Keratinocyte (primary cell): ENCODE measurements at regions not wholly inside any gene's neighbourhood (a gene's known extent, or its start where the extent isn't known, plus 50 kb on each side); places are given as distances from the start of the nearest gene placed in this dataset.

Experiments
- DNase-seq: peaks from one replicate; pipeline ENCODE4 v3.0.0-alpha.2; 2011; ENCODE audit warnings: low read depth, missing footprints, low spot score
- FAIRE-seq: peaks from 2 replicates; lab custom pipeline; 2011; peaks lifted over from hg19 to GRCh38; lab: Jason Lieb, UNC
- H2AFZ ChIP-seq: 2 replicates; pipeline ENCODE4 v1.6.0; 2012; ENCODE audit warnings: low read length, control low read depth, inconsistent platforms; ENCODE audit not compliant: control insufficient read depth
- H3K27ac ChIP-seq: 2 replicates; pipeline ENCODE4 v1.5.1; 2011; ENCODE audit warnings: low read length; ENCODE audit not compliant: control insufficient read depth, insufficient read depth
- H3K27me3 ChIP-seq: 3 replicates; pipeline ENCODE4 v1.6.0; 2011; ENCODE audit warnings: low read length; ENCODE audit not compliant: control insufficient read depth, insufficient read depth; ENCODE audit errors: extremely low read depth
- H3K36me3 ChIP-seq, 2 experiments: 2 replicates in 1 of 2; 3 replicates in 1 of 2; pipeline ENCODE4 v1.5.1; 2011; ENCODE audit warnings: low read length in 2 of 2, mild to moderate bottlenecking in 1 of 2; ENCODE audit not compliant: control insufficient read depth in 2 of 2, insufficient read depth in 2 of 2; ENCODE audit errors: extremely low read depth in 1 of 2
- H3K4me1 ChIP-seq: 3 replicates; pipeline ENCODE4 v1.5.1; 2011; ENCODE audit warnings: low read length; ENCODE audit not compliant: control insufficient read depth, insufficient read depth; ENCODE audit errors: extremely low read depth
- H3K4me2 ChIP-seq: 3 replicates; pipeline ENCODE4 v1.6.0; 2011; ENCODE audit warnings: low read depth, low read length; ENCODE audit not compliant: control insufficient read depth, insufficient read depth; ENCODE audit errors: extremely low read depth
- H3K4me3 ChIP-seq, 3 experiments: fragments of 200-600 bp in 1 of 3; sonication (generic) in 1 of 3; 2 replicates in 2 of 3; 3 replicates in 1 of 3; pipeline ENCODE4 v1.5.1; 2011 to 2016; ENCODE audit warnings: low read length in 3 of 3, mild to moderate bottlenecking in 3 of 3, control low read depth in 2 of 3, inconsistent platforms in 1 of 3, low read depth in 1 of 3, mixed read lengths in 1 of 3, mixed run types in 1 of 3, moderate library complexity in 1 of 3; ENCODE audit not compliant: control insufficient read depth in 2 of 3, insufficient read depth in 2 of 3; ENCODE audit errors: extremely low read depth in 1 of 3
- H3K79me2 ChIP-seq: 2 replicates; pipeline ENCODE4 v1.6.0; 2012; ENCODE audit warnings: low read length; ENCODE audit not compliant: control insufficient read depth, insufficient read depth
- H3K9ac ChIP-seq: 3 replicates; pipeline ENCODE4 v1.6.0; 2011; ENCODE audit warnings: low read length; ENCODE audit not compliant: control insufficient read depth, insufficient read depth; ENCODE audit errors: extremely low read depth
- H3K9me1 ChIP-seq: 3 replicates; pipeline ENCODE4 v1.6.0; 2011; ENCODE audit warnings: low read length; ENCODE audit not compliant: control insufficient read depth, insufficient read depth; ENCODE audit errors: extremely low read depth
- H3K9me3 ChIP-seq: 2 replicates; pipeline ENCODE4 v1.5.1; 2012; ENCODE audit warnings: low read depth, low read length; ENCODE audit not compliant: control insufficient read depth
- H4K20me1 ChIP-seq: 3 replicates; pipeline ENCODE4 v1.6.0; 2011; ENCODE audit warnings: low read length; ENCODE audit not compliant: control insufficient read depth, insufficient read depth; ENCODE audit errors: extremely low read depth
- CTCF ChIP-seq, 3 experiments: IDR thresholded peaks in 1 of 3; conservative IDR thresholded peaks in 1 of 3; optimal IDR thresholded peaks in 1 of 3; 2 replicates in 2 of 3; 3 replicates in 1 of 3; pipeline versions ENCODE3 to v1.5.1; 2011; ENCODE audit warnings: low read length in 3 of 3, mild to moderate bottlenecking in 3 of 3, moderate library complexity in 2 of 3, control low read depth in 1 of 3, inconsistent platforms in 1 of 3; ENCODE audit not compliant: insufficient read depth in 2 of 3; ENCODE audit errors: extremely low read depth in 1 of 3
- EZH2 ChIP-seq: IDR thresholded peaks from one replicate; pipeline ENCODE4 v1.6.1; 2012; ENCODE audit warnings: inconsistent platforms, mild to moderate bottlenecking, low read length, moderate library complexity
- dilution Hi-C: fragments of 300-500 bp; cut with MboI; formaldehyde crosslinking; loops from one replicate; pipeline ENCODE4 v1.7.0; 2020; ENCODE audit warnings: low sequenced_read_pairs; ENCODE audit not compliant: extremely low pct_ligation_motif_present

GRCh38 chr1:88324899-88325298, 359.2 kb upstream of the PKN2 start:
- H3K9me1 ChIP-seq = no peaks in the 10 kb centered on the region
- no peaks in the 10 kb centered on the region for H3K79me2 ChIP-seq
- no peak for DNase-seq
- no peaks in the 10 kb centered on the region for H3K27me3 ChIP-seq
- no peaks in the 10 kb centered on the region for H4K20me1 ChIP-seq
- no peak overlapping the region for H3K9ac ChIP-seq
- H3K9me3 ChIP-seq = no peaks in the 10 kb centered on the region
- H3K4me2 ChIP-seq = no peak overlapping the region
- no peak for TF ChIP-seq CTCF (optimal IDR thresholded peaks at IDR 0.05 in 1 of 3, IDR thresholded peaks at IDR 0.05 in 1 of 3, conservative IDR thresholded peaks at IDR 0.05 in 1 of 3; ENCODE audit: extremely low read depth in 1 of 3, insufficient read depth in 2 of 3, low read length in 3 of 3)
- TF ChIP-seq EZH2 = no peak
- no peak overlapping the region for H2AFZ ChIP-seq
- no peak for FAIRE-seq
- dilution Hi-C loops = no loop called here
- no peak overlapping the region for H3K4me3 ChIP-seq
- peaks cover 7% of the 10 kb centered on the region for H3K4me1 ChIP-seq
- no peaks in the 10 kb centered on the region for H3K36me3 ChIP-seq
- H3K27ac ChIP-seq = no peak overlapping the region

GRCh38 chr1:88327391-88328267, 356.4 kb upstream of the PKN2 start:
- DNase-seq (peak; percentile 48), FAIRE-seq (peak; percentile 90)
- TF ChIP-seq EZH2 = no peak
- TF ChIP-seq CTCF (optimal IDR thresholded peaks at IDR 0.05 in 1 of 3, IDR thresholded peaks at IDR 0.05 in 1 of 3, conservative IDR thresholded peaks at IDR 0.05 in 1 of 3; ENCODE audit: extremely low read depth in 1 of 3, insufficient read depth in 2 of 3, low read length in 3 of 3) = no peak
- Histone ChIP-seq H3K27ac (peak overlapping the region; percentile 28), H3K9me1 (no peaks in the 10 kb centered on the region), H3K36me3 (no peaks in the 10 kb centered on the region), H2AFZ (peak overlapping the region; percentile 62), H3K9me3 (no peaks in the 10 kb centered on the region), H3K4me1 (peaks cover 7% of the 10 kb centered on the region), H3K79me2 (no peaks in the 10 kb centered on the region), H3K4me2 (peak overlapping the region; percentile 19), H3K9ac (no peak overlapping the region), H4K20me1 (no peaks in the 10 kb centered on the region), H3K4me3 (no peak overlapping the region), H3K27me3 (no peaks in the 10 kb centered on the region)
- dilution Hi-C loops = no loop called here
